Ovary (tissue), 7 donors: ENCODE measurements at regions not wholly inside any gene's neighbourhood (a gene's known extent, or its start where the extent isn't known, plus 50 kb on each side); places are given as distances from the start of the nearest gene placed in this dataset.

Experiments used
- DNase-seq, 5 donors: peaks; one replicate each; pipeline ENCODE4 v3.0.0-alpha.2; 2019 to 2020
- H3K27ac ChIP-seq, 2 donors: fragments of 200-600 bp; one replicate each; pipeline versions ENCODE4 v1.5.1 to v1.8.0; 2019 to 2022
- H3K27me3 ChIP-seq: fragments of 200-600 bp; one replicate; pipeline ENCODE4 v1.8.0; 2022
- H3K36me3 ChIP-seq: fragments of 200-600 bp; sonication (generic); one replicate; pipeline ENCODE4 v1.5.1; 2019
- H3K4me1 ChIP-seq: one replicate; pipeline ENCODE4 v1.8.1; 2013; ENCODE audit warnings: mild to moderate bottlenecking, moderate library complexity; ENCODE audit not compliant: insufficient read depth
- H3K4me3 ChIP-seq: fragments of 200-600 bp; sonication (generic); one replicate; pipeline ENCODE4 v1.5.1; 2017
- H3K9me3 ChIP-seq, 2 donors: fragments of 200-600 bp in 1 of 2; sonication (generic) in 1 of 2; one replicate each; pipeline versions ENCODE4 v1.5.1 to v1.8.1; 2013 to 2019; ENCODE audit warnings: mild to moderate bottlenecking in 1 of 2, moderate library complexity in 1 of 2
- EP300 ChIP-seq: sonication (generic); formaldehyde crosslinking; IDR thresholded peaks from one replicate; pipeline ENCODE4 v1.6.1; 2017; ENCODE audit warnings: antibody characterized with exemption
- POLR2A ChIP-seq: fragments of 450-650 bp; IDR thresholded peaks from one replicate; pipeline ENCODE4 v1.6.1; 2017; ENCODE audit warnings: antibody characterized with exemption, mild to moderate bottlenecking, moderate library complexity
- WGBS, 3 donors: extraction: QIAGEN DNeasy Blood & Tissue Kit in 1 of 3; methylation state at CpG; one replicate each; pipeline versions ENCODE4 v1.1.5 to v1.1.7; 2013 to 2017; 5-methylcytosine and 5-hydroxymethylcytosine counted together
- intact Hi-C, 4 donors: fragments of 100-400 bp; cut with DNase I; formaldehyde crosslinking; loops; one replicate each; pipeline versions ENCODE4 v1.11.0 to v1.15.1; 2022 to 2023
- TF ChIP-seq, protein P1 (sequence below), 3 donors: fragments of 450-650 bp in 2 of 3; fragments of 200-600 bp in 1 of 3; IDR thresholded peaks; one replicate each; pipeline versions ENCODE4 v1.5.1 to v1.8.0; 2016 to 2022; ENCODE audit warnings: antibody characterized with exemption in 3 of 3, mild to moderate bottlenecking in 1 of 3
- donor health status: DM: no; HTN: no; CAD: no; lungs with moderate emphysema.
- donor health status: DM: no; HTN: no; CAD: no.
- donor health status: Bipolar disorder and iron deficiency.
- donor health status: DM: no; HTN: no; CAD: no.
- donor health status: DM: yes; HTN: yes; CAD: no.

DNA sequence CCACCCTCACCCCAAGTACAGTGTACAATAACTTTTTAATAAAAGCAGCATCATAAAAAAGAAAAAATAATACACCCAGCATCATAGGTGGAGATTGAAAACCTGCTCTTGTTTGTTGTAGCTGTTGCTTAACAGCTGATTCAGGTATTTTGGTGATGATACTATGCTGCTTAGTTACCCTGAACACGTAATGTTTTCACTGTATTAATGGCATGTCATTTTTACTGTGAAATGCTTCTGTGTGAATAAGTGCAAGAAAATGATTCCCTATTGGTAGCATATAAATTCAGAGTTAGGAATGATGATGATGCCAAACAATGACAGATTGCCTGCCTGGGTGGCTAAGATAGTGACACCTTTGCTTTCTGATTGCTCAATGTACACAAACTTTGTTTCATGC lies 405.7 kb downstream of the HDGFL1 start:
- 3 to 98% (median 48%) methylated on average over 1 of the region's 1 CpG for WGBS, 3 donors
- intact Hi-C loops: no loop called here
- DNase-seq: no peak

GRCh38 chr6:22980446-22980845 lies 411.1 kb downstream of the HDGFL1 start:
- 81 to 87% (median 87%) methylated on average over 2 of the region's 2 CpGs for WGBS, 3 donors
- Histone ChIP-seq H3K4me3 (no peak overlapping the region), H3K27ac (no peak overlapping the region), H3K9me3 (no peaks in the 10 kb centered on the region), H3K27me3 (no peaks in the 10 kb centered on the region), H3K36me3 (no peaks in the 10 kb centered on the region), H3K4me1 (no peaks in the 10 kb centered on the region)
- intact Hi-C loops: no loop called here
- DNase-seq: no peak
- TF ChIP-seq POLR2A (no peak), EP300 (no peak)
- TF ChIP-seq, protein P1, sequence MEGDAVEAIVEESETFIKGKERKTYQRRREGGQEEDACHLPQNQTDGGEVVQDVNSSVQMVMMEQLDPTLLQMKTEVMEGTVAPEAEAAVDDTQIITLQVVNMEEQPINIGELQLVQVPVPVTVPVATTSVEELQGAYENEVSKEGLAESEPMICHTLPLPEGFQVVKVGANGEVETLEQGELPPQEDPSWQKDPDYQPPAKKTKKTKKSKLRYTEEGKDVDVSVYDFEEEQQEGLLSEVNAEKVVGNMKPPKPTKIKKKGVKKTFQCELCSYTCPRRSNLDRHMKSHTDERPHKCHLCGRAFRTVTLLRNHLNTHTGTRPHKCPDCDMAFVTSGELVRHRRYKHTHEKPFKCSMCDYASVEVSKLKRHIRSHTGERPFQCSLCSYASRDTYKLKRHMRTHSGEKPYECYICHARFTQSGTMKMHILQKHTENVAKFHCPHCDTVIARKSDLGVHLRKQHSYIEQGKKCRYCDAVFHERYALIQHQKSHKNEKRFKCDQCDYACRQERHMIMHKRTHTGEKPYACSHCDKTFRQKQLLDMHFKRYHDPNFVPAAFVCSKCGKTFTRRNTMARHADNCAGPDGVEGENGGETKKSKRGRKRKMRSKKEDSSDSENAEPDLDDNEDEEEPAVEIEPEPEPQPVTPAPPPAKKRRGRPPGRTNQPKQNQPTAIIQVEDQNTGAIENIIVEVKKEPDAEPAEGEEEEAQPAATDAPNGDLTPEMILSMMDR (IDR thresholded peaks at IDR 0.05): no peak

More for the DNA sequence above, 405.7 kb downstream of the HDGFL1 start:
- no peak overlapping the region for H3K4me3 ChIP-seq
- no peaks in the 10 kb centered on the region for H3K36me3 ChIP-seq
- TF ChIP-seq, protein P1 (IDR thresholded peaks at IDR 0.05): no peak
- TF ChIP-seq POLR2A: no peak
- TF ChIP-seq EP300: no peak
- no peaks in the 10 kb centered on the region for H3K27me3 ChIP-seq
- H3K4me1 ChIP-seq: no peaks in the 10 kb centered on the region
- no peaks in the 10 kb centered on the region for H3K9me3 ChIP-seq
- H3K27ac ChIP-seq: no peak overlapping the region

DNA sequence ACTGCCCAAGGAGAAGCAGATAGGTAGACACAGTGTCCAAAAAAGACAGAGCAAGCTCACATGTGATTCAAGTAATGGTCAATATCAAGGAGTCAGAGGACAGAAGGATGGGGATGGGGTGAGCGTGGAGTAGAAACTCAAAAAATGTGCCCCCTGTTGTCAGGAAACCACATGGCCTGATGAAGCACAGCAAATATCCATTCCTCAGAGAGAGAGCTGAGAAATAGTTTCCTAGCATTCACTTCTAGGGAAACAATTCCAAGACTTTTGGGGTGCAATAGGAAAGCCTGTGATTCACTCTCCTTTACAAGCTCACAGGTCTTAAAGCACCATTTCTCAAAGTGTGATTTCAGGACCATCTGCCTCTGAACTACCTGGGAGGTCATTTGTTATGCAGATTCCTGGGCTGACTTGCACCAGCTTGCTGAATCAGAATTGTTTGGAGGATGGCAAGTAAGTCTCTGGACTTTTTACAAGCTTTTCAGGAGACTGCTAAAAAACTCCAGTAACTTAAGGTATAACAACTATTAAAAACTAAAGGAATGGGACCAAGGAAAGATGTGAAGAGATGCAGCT lies 432.8 kb downstream of the HDGFL1 start:
- 91 to 100% (median 97%) methylated on average over 1 of the region's 1 CpG for WGBS, 3 donors
- no peaks in the 10 kb centered on the region for H3K27me3 ChIP-seq
- no peaks in the 10 kb centered on the region for H3K9me3 ChIP-seq
- H3K4me3 ChIP-seq: no peak overlapping the region
- no peaks in the 10 kb centered on the region for H3K4me1 ChIP-seq
- DNase-seq: no peak
- TF ChIP-seq, protein P1 (IDR thresholded peaks at IDR 0.05): no peak
- TF ChIP-seq EP300 (no peak), POLR2A (no peak)
- intact Hi-C loops: no loop called here
- no peaks in the 10 kb centered on the region for H3K36me3 ChIP-seq
- no peak overlapping the region for H3K27ac ChIP-seq

DNA sequence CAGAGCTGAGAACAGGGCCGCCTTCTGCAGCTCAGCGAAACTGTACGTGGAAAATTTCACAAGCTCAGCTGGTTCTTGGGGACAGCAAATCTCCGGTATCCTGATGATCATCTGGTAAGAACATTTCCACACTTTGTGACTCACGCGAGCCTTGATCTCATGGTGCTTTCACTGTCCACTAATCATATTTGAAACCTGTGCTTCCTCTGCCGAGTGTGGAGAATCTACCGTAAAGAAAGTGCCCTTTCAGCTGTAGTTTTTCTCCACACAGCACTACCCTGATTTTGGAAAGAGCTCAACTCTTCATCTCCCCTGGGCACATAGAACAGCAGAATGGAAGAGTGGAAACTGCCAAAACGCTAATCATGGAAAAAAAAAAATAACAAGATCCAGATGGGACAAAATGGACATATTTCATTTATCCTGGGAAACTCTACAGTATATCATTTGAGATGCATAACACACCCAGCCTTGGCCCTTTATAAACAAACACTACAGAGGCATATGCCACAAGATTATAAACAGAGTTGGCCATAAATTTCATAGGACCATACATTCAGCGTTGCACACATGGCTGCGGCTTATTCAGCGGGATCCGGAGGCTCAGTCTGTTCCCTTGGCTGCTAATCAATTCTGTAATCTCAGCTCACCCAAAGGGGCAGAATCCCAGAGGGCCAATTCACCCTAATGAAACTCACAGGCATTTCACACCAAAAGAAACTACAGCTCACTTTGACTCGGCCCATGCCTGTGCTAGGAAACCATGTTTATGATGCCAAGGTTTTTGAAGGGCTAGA lies 434.5 kb downstream of the HDGFL1 start:
- no peaks in the 10 kb centered on the region for H3K4me1 ChIP-seq
- H3K36me3 ChIP-seq: no peaks in the 10 kb centered on the region
- WGBS, 3 donors: 76 to 80% (median 79%) methylated on average over 14 of the region's 14 CpGs
- no peak for DNase-seq
- H3K4me3 ChIP-seq: no peak overlapping the region
- intact Hi-C loops: no loop called here
- no peaks in the 10 kb centered on the region for H3K27me3 ChIP-seq
- H3K27ac ChIP-seq: no peak overlapping the region
- H3K9me3 ChIP-seq: no peaks in the 10 kb centered on the region
- TF ChIP-seq EP300 (no peak), POLR2A (no peak)
- TF ChIP-seq, protein P1 (IDR thresholded peaks at IDR 0.05): no peak
